ENCODE measurements at regions not wholly inside any gene's neighbourhood (a gene's known extent, or its start where the extent isn't known, plus 50 kb on each side); places are given as distances from the start of the nearest gene placed in this dataset.

- H3K4me2 ChIP-seq (ENCODE audit: low read depth, low read length, poor library complexity, severe bottlenecking), result no peak overlapping the region
- H3K4me3 ChIP-seq (ENCODE audit: insufficient read depth, low read length, poor library complexity, severe bottlenecking), result no peak overlapping the region
These were observed 141.0 kb upstream of the PLSCR5 start for GRCh38 chr3:146746190-146746589.

GRCh38 chr3:146739203-146739671 lies 134.1 kb upstream of the PLSCR5 start:
- Histone ChIP-seq H3K4me3 (ENCODE audit: insufficient read depth, low read length, poor library complexity, severe bottlenecking) (no peak overlapping the region), H3K36me3 (ENCODE audit: low read length) (no peaks in the 10 kb centered on the region), H3K27me3 (ENCODE audit: low read length) (no peaks in the 10 kb centered on the region), H3K4me2 (ENCODE audit: low read depth, low read length, poor library complexity, severe bottlenecking) (no peak overlapping the region), H2AFZ (ENCODE audit: low read depth, low read length, severe bottlenecking) (no peak overlapping the region), H3F3A (ENCODE audit: insufficient read depth) (no peaks in the 10 kb centered on the region), H3K9me2 (replicated peaks; ENCODE audit: insufficient read depth, low read length) (no peaks in the 10 kb centered on the region), H3K9me3 (ENCODE audit: insufficient read depth, low read length) (no peaks in the 10 kb centered on the region), H3K9ac (ENCODE audit: low read length) (no peak overlapping the region), H3K79me2 (ENCODE audit: insufficient read depth, low read length) (no peaks in the 10 kb centered on the region), H3K27ac (ENCODE audit: low read depth, low read length) (no peak overlapping the region), H4K20me1 (ENCODE audit: low read depth, low read length) (no peaks in the 10 kb centered on the region)
- TF ChIP-seq CTCF (IDR thresholded peaks at IDR 0.05; ENCODE audit: insufficient read depth, low read length, poor library complexity, severe bottlenecking) (no peak), EZH2phosphoT487 (conservative IDR thresholded peaks at IDR 0.05; ENCODE audit: low read length) (no peak)

More at GRCh38 chr3:146746190-146746589, 141.0 kb upstream of the PLSCR5 start:
- no peaks in the 10 kb centered on the region for H3K9me2 ChIP-seq (replicated peaks; ENCODE audit: insufficient read depth, low read length)
- H3F3A ChIP-seq (ENCODE audit: insufficient read depth), result no peaks in the 10 kb centered on the region
- H3K79me2 ChIP-seq (ENCODE audit: insufficient read depth, low read length), result no peaks in the 10 kb centered on the region
- no peaks in the 10 kb centered on the region for H3K9me3 ChIP-seq (ENCODE audit: insufficient read depth, low read length)
- no peaks in the 10 kb centered on the region for H3K27me3 ChIP-seq (ENCODE audit: low read length)
- no peaks in the 10 kb centered on the region for H3K36me3 ChIP-seq (ENCODE audit: low read length)
- H4K20me1 ChIP-seq (ENCODE audit: low read depth, low read length), result no peaks in the 10 kb centered on the region
- no peak for TF ChIP-seq CTCF (IDR thresholded peaks at IDR 0.05; ENCODE audit: insufficient read depth, low read length, poor library complexity, severe bottlenecking)
- no peak for TF ChIP-seq EZH2phosphoT487 (conservative IDR thresholded peaks at IDR 0.05; ENCODE audit: low read length)
- no peak overlapping the region for H3K27ac ChIP-seq (ENCODE audit: low read depth, low read length)
- H2AFZ ChIP-seq (ENCODE audit: low read depth, low read length, severe bottlenecking), result no peak overlapping the region
- H3K9ac ChIP-seq (ENCODE audit: low read length), result no peak overlapping the region

GRCh38 chr3:146732325-146732724 lies 127.2 kb upstream of the PLSCR5 start:
- Histone ChIP-seq H3K27ac (ENCODE audit: low read depth, low read length) (no peak overlapping the region), H3K79me2 (ENCODE audit: insufficient read depth, low read length) (no peaks in the 10 kb centered on the region), H3K9me3 (ENCODE audit: insufficient read depth, low read length) (no peaks in the 10 kb centered on the region), H3K36me3 (ENCODE audit: low read length) (no peaks in the 10 kb centered on the region), H3F3A (ENCODE audit: insufficient read depth) (no peaks in the 10 kb centered on the region), H3K27me3 (ENCODE audit: low read length) (no peaks in the 10 kb centered on the region), H3K9ac (ENCODE audit: low read length) (no peak overlapping the region), H2AFZ (ENCODE audit: low read depth, low read length, severe bottlenecking) (no peak overlapping the region), H4K20me1 (ENCODE audit: low read depth, low read length) (no peaks in the 10 kb centered on the region), H3K4me2 (ENCODE audit: low read depth, low read length, poor library complexity, severe bottlenecking) (no peak overlapping the region), H3K4me3 (ENCODE audit: insufficient read depth, low read length, poor library complexity, severe bottlenecking) (no peak overlapping the region), H3K9me2 (replicated peaks; ENCODE audit: insufficient read depth, low read length) (no peaks in the 10 kb centered on the region)
- TF ChIP-seq CTCF (IDR thresholded peaks at IDR 0.05; ENCODE audit: insufficient read depth, low read length, poor library complexity, severe bottlenecking) (no peak), EZH2phosphoT487 (conservative IDR thresholded peaks at IDR 0.05; ENCODE audit: low read length) (no peak)
